Stimulated activated CD4-positive, alpha-beta T cell treated with anti-CD3 and anti-CD28 coated beads, TNF-alpha, amount 100 ng/mL, for 24 hours (primary cell): ENCODE measurements at regions not wholly inside any gene's neighbourhood (a gene's known extent, or its start where the extent isn't known, plus 50 kb on each side); places are given as distances from the start of the nearest gene placed in this dataset.
A peak's percentile ranks its signal among the peaks of the same experiment; 100 is the strongest.

ENCODE experiments used
- DNase-seq, 3 experiments: peaks; one replicate each; pipeline ENCODE4 v3.0.0-alpha.2; 2020; ENCODE audit warnings: low read depth in 3 of 3

- DNase-seq: no peak
Observed at GRCh38 chr21:24369278-24369677, 1238.0 kb downstream of the MRPL39 start.

- DNase-seq: no peak
Observed at GRCh38 chr21:24367936-24368335, 1239.3 kb downstream of the MRPL39 start.

- DNase-seq: no peak
Observed at GRCh38 chr21:24353492-24353891, 1253.8 kb downstream of the MRPL39 start.

- no peak for DNase-seq
Observed at GRCh38 chr21:24339406-24339805, 1267.9 kb downstream of the MRPL39 start.

- no peak for DNase-seq
Observed at GRCh38 chr21:24336491-24336890, 1270.8 kb downstream of the MRPL39 start.

GRCh38 chr21:24323536-24323935 is 1283.7 kb downstream of the MRPL39 start:
- DNase-seq: no peak

- DNase-seq: no peak
Observed at GRCh38 chr21:24316277-24316922, 1290.9 kb downstream of the MRPL39 start.

- DNase-seq: no peak
Observed at GRCh38 chr21:24310788-24311187, 1296.5 kb downstream of the MRPL39 start.

- no peak for DNase-seq
Observed at GRCh38 chr21:24308183-24308582, 1299.1 kb downstream of the MRPL39 start.

GRCh38 chr21:24302400-24302799 is 1304.9 kb downstream of the MRPL39 start:
- no peak for DNase-seq

- no peak for DNase-seq
Observed at GRCh38 chr21:24298040-24298439, 1309.2 kb downstream of the MRPL39 start.

GRCh38 chr21:24294171-24294570 is 1313.1 kb downstream of the MRPL39 start:
- no peak for DNase-seq

- peak in 1 of 3 experiments; percentile 1 for DNase-seq
Observed at GRCh38 chr21:24290151-24290833, 1317.0 kb downstream of the MRPL39 start.

GRCh38 chr21:24289539-24289938 is 1317.7 kb downstream of the MRPL39 start:
- no peak for DNase-seq

GRCh38 chr21:24280596-24280995 is 1326.7 kb downstream of the MRPL39 start:
- DNase-seq: no peak

GRCh38 chr21:24278711-24279110 is 1328.6 kb downstream of the MRPL39 start:
- DNase-seq: no peak

GRCh38 chr21:24276204-24276603 is 1331.1 kb downstream of the MRPL39 start:
- DNase-seq: no peak

GRCh38 chr21:24275616-24276015 is 1331.7 kb downstream of the MRPL39 start:
- DNase-seq: no peak

GRCh38 chr21:24272521-24272938 is 1334.8 kb downstream of the MRPL39 start:
- no peak for DNase-seq

- DNase-seq: no peak
Observed at GRCh38 chr21:24265987-24266386, 1341.3 kb downstream of the MRPL39 start.

GRCh38 chr21:24260751-24261150 is 1346.5 kb downstream of the MRPL39 start:
- no peak for DNase-seq

GRCh38 chr21:24259241-24259640 is 1348.0 kb downstream of the MRPL39 start:
- no peak for DNase-seq

- no peak for DNase-seq
Observed at GRCh38 chr21:24255591-24255990, 1351.7 kb downstream of the MRPL39 start.

- no peak for DNase-seq
Observed at GRCh38 chr21:24225431-24225830, 1381.8 kb downstream of the MRPL39 start.
